Neural cell (in vitro differentiated cells): ENCODE measurements at regions not wholly inside any gene's neighbourhood (a gene's known extent, or its start where the extent isn't known, plus 50 kb on each side); places are given as distances from the start of the nearest gene placed in this dataset.

ENCODE experiments used
- H2AFZ ChIP-seq: fragments of 200-600, 300-800 bp; sonication (generic), shearing (Covaris generic); 2 replicates; pipeline ENCODE4 v1.6.0; 2014; ENCODE audit warnings: low read depth, mild to moderate bottlenecking, antibody characterized with exemption, low read length, moderate library complexity
- H3F3A ChIP-seq: fragments of 200-600 bp; shearing (Covaris generic); 2 replicates; pipeline ENCODE4 v1.6.1; 2016; ENCODE audit warnings: mild to moderate bottlenecking, moderate library complexity, mixed read lengths, antibody characterized with exemption, low read length; ENCODE audit not compliant: insufficient read depth, poor library complexity, severe bottlenecking
- H3K27ac ChIP-seq: fragments of 200-600, 300-800 bp; sonication (generic), shearing (Covaris generic); 2 replicates; pipeline ENCODE4 v1.5.1; 2014; ENCODE audit warnings: mild to moderate bottlenecking, low read length, moderate library complexity
- H3K27me3 ChIP-seq: fragments of 300-800, 200-600 bp; sonication (generic), shearing (Covaris generic); 2 replicates; pipeline ENCODE4 v1.6.0; 2014; ENCODE audit warnings: mild to moderate bottlenecking, low read depth, low read length, moderate library complexity; ENCODE audit not compliant: insufficient read depth
- H3K36me3 ChIP-seq: fragments of 300-800, 200-600 bp; sonication (generic), shearing (Covaris generic); 2 replicates; pipeline ENCODE4 v1.5.1; 2014; ENCODE audit warnings: mild to moderate bottlenecking, antibody characterized with exemption, low read length, moderate library complexity; ENCODE audit not compliant: insufficient read depth
- H3K4me2 ChIP-seq: fragments of 300-800, 200-600 bp; sonication (generic), shearing (Covaris generic); 2 replicates; pipeline ENCODE4 v1.6.0; 2014; ENCODE audit warnings: mild to moderate bottlenecking, low read length
- H3K4me3 ChIP-seq: fragments of 300-800, 200-600 bp; sonication (generic), shearing (Covaris generic); 2 replicates; pipeline ENCODE4 v1.5.1; 2014; ENCODE audit warnings: mild to moderate bottlenecking, low read length, moderate library complexity
- H3K79me2 ChIP-seq: fragments of 200-600 bp; shearing (Covaris generic); replicated peaks from 2 replicates; pipeline ENCODE4 v1.6.0; 2014; ENCODE audit warnings: mild to moderate bottlenecking, low read length, moderate library complexity; ENCODE audit not compliant: insufficient read depth
- H3K9ac ChIP-seq: fragments of 300-800, 200-600 bp; sonication (generic), shearing (Covaris generic); 2 replicates; pipeline ENCODE4 v1.6.1; 2016; ENCODE audit warnings: mild to moderate bottlenecking, low read length, mixed read lengths
- H3K9me2 ChIP-seq: fragments of 200-600 bp; shearing (Covaris generic); 2 replicates; pipeline ENCODE4 v1.6.1; 2016; ENCODE audit warnings: mild to moderate bottlenecking, low read length, mixed read lengths; ENCODE audit not compliant: insufficient read depth
- H3K9me3 ChIP-seq: fragments of 200-600, 300-800 bp; sonication (generic), shearing (Covaris generic); 2 replicates; pipeline ENCODE4 v1.6.1; 2016; ENCODE audit warnings: mild to moderate bottlenecking, mixed run types, low read length, moderate library complexity, mixed read lengths
- H4K20me1 ChIP-seq: fragments of 200-600 bp; shearing (Covaris generic); 2 replicates; pipeline ENCODE4 v1.6.1; 2016; ENCODE audit warnings: mild to moderate bottlenecking, mixed run types; ENCODE audit not compliant: insufficient read depth
- EP300 ChIP-seq: fragments of 450-650 bp; conservative IDR thresholded peaks from 2 replicates; pipeline ENCODE4 v1.6.1; 2014; ENCODE audit warnings: antibody characterized with exemption, mild to moderate bottlenecking, moderate library complexity; ENCODE audit not compliant: poor library complexity, severe bottlenecking
- EZH2 ChIP-seq: fragments of 200-600, 300-800 bp; shearing (Covaris generic), sonication (generic); IDR thresholded peaks from 2 replicates; pipeline ENCODE4 v1.6.1; 2014; ENCODE audit warnings: antibody characterized with exemption, low read length, borderline replicate concordance, mild to moderate bottlenecking; ENCODE audit not compliant: insufficient read depth, poor library complexity, severe bottlenecking
- MXI1 ChIP-seq: fragments of 450-650 bp; conservative IDR thresholded peaks from 2 replicates; pipeline ENCODE4 v1.6.1; 2014; ENCODE audit warnings: antibody characterized with exemption, mild to moderate bottlenecking; ENCODE audit not compliant: poor library complexity, severe bottlenecking
- POLR2AphosphoS5 ChIP-seq: IDR thresholded peaks from 2 replicates; pipeline ENCODE4 v1.6.1; 2012
- RAD21 ChIP-seq: fragments of 450-650 bp; conservative IDR thresholded peaks from 2 replicates; pipeline ENCODE4 v1.6.1; 2014; ENCODE audit warnings: antibody characterized with exemption, mild to moderate bottlenecking, moderate library complexity
- REST ChIP-seq: IDR thresholded peaks from 2 replicates; pipeline ENCODE4 v1.6.1; 2012; ENCODE audit warnings: borderline replicate concordance
- SMC3 ChIP-seq: fragments of 450-650 bp; conservative IDR thresholded peaks from 2 replicates; pipeline ENCODE4 v1.6.1; 2014; ENCODE audit warnings: antibody characterized with exemption, mild to moderate bottlenecking, moderate library complexity; ENCODE audit not compliant: poor library complexity
- TAF1 ChIP-seq: IDR thresholded peaks from 2 replicates; pipeline ENCODE4 v1.6.1; 2012; ENCODE audit warnings: low read depth
- TF ChIP-seq, protein P1 (sequence below): fragments of 450-650 bp; IDR thresholded peaks from 2 replicates; pipeline ENCODE4 v1.5.1; 2014; ENCODE audit warnings: antibody characterized with exemption, mild to moderate bottlenecking, moderate library complexity; ENCODE audit not compliant: poor library complexity, severe bottlenecking

GRCh38 chr17:36697903-36698530, 96.6 kb downstream of the MRM1 start:
- Histone ChIP-seq H3K9ac (no peak overlapping the region), H3F3A (no peaks in the 10 kb centered on the region), H3K9me2 (no peaks in the 10 kb centered on the region), H3K4me3 (no peak overlapping the region), H3K9me3 (no peaks in the 10 kb centered on the region), H3K4me2 (no peak overlapping the region), H4K20me1 (no peaks in the 10 kb centered on the region), H3K79me2 (no peaks in the 10 kb centered on the region), H3K36me3 (no peaks in the 10 kb centered on the region), H2AFZ (no peak overlapping the region), H3K27ac (no peak overlapping the region), H3K27me3 (peaks cover 36% of the 10 kb centered on the region)
- TF ChIP-seq RAD21 (no peak), POLR2AphosphoS5 (no peak), EP300 (no peak), TAF1 (no peak), SMC3 (no peak), MXI1 (no peak)
- TF ChIP-seq, protein P1, sequence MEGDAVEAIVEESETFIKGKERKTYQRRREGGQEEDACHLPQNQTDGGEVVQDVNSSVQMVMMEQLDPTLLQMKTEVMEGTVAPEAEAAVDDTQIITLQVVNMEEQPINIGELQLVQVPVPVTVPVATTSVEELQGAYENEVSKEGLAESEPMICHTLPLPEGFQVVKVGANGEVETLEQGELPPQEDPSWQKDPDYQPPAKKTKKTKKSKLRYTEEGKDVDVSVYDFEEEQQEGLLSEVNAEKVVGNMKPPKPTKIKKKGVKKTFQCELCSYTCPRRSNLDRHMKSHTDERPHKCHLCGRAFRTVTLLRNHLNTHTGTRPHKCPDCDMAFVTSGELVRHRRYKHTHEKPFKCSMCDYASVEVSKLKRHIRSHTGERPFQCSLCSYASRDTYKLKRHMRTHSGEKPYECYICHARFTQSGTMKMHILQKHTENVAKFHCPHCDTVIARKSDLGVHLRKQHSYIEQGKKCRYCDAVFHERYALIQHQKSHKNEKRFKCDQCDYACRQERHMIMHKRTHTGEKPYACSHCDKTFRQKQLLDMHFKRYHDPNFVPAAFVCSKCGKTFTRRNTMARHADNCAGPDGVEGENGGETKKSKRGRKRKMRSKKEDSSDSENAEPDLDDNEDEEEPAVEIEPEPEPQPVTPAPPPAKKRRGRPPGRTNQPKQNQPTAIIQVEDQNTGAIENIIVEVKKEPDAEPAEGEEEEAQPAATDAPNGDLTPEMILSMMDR = no peak

- Histone ChIP-seq H3K79me2 (no peaks in the 10 kb centered on the region), H3K4me2 (no peak overlapping the region), H3K9me3 (no peaks in the 10 kb centered on the region), H4K20me1 (no peaks in the 10 kb centered on the region), H3K27ac (no peak overlapping the region), H3K27me3 (peaks cover 70% of the 10 kb centered on the region), H3K4me3 (no peak overlapping the region), H3K36me3 (no peaks in the 10 kb centered on the region), H2AFZ (no peak overlapping the region), H3K9ac (no peak overlapping the region), H3F3A (no peaks in the 10 kb centered on the region), H3K9me2 (no peaks in the 10 kb centered on the region)
- TF ChIP-seq, protein P1 = no peak
- TF ChIP-seq RAD21 (no peak), SMC3 (no peak), MXI1 (no peak), TAF1 (no peak), EZH2 (no peak), REST (no peak), EP300 (no peak), POLR2AphosphoS5 (no peak)
Measured at GRCh38 chr17:36701429-36702099, 100.2 kb downstream of the MRM1 start.
